ENCODE measurements at regions not wholly inside any gene's neighbourhood (a gene's known extent, or its start where the extent isn't known, plus 50 kb on each side); places are given as distances from the start of the nearest gene placed in this dataset.

DNA sequence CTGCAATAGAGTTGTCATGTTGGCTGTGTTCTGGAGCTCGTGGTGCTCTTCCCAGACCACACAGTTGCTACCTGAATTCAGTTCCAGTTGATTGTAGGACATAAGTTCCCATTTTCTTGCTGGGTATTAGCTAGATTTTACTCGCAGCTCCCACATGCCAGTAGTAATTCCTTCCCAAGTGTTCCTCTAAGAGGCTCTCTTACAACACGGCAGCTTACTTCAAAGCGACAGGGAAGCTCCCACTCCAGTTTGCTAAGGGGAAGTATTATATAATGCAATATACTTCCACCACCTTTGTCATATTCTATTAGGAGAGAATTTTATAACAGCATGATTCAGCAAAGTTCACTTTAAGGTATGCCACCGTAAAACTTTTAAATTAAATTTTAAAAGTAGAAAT lies 623.0 kb downstream of the SLCO4C1 start:
- no peak overlapping the region for H3K4me3 ChIP-seq (ENCODE audit: low read depth in 1 of 2, low read length in 2 of 2)
- DNase-seq (no peak), ATAC-seq (ENCODE audit: insufficient read depth, low read depth) (no peak)
- no peak overlapping the region for H3K9ac ChIP-seq (ENCODE audit: low read depth, low read length)
- TF ChIP-seq, protein P1, sequence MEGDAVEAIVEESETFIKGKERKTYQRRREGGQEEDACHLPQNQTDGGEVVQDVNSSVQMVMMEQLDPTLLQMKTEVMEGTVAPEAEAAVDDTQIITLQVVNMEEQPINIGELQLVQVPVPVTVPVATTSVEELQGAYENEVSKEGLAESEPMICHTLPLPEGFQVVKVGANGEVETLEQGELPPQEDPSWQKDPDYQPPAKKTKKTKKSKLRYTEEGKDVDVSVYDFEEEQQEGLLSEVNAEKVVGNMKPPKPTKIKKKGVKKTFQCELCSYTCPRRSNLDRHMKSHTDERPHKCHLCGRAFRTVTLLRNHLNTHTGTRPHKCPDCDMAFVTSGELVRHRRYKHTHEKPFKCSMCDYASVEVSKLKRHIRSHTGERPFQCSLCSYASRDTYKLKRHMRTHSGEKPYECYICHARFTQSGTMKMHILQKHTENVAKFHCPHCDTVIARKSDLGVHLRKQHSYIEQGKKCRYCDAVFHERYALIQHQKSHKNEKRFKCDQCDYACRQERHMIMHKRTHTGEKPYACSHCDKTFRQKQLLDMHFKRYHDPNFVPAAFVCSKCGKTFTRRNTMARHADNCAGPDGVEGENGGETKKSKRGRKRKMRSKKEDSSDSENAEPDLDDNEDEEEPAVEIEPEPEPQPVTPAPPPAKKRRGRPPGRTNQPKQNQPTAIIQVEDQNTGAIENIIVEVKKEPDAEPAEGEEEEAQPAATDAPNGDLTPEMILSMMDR (IDR thresholded peaks at IDR 0.05; ENCODE audit: borderline replicate concordance, extremely low read depth, low read length, poor library complexity, severe bottlenecking), result no peak
- no peak for TF ChIP-seq EZH2 (IDR thresholded peaks at IDR 0.05; ENCODE audit: borderline replicate concordance, low read depth, low read length, severe bottlenecking)
- H3K4me2 ChIP-seq (ENCODE audit: insufficient read depth, low read length), result no peak overlapping the region
- H3K27ac ChIP-seq (ENCODE audit: low read length), result no peak overlapping the region
- H4K20me1 ChIP-seq (ENCODE audit: insufficient read depth, low read length), result no peaks in the 10 kb centered on the region
- no peaks in the 10 kb centered on the region for H3K9me3 ChIP-seq (ENCODE audit: insufficient read depth, low read length, severe bottlenecking)
- no peak overlapping the region for H2AFZ ChIP-seq (ENCODE audit: low read depth, low read length)
- no peaks in the 10 kb centered on the region for H3K4me1 ChIP-seq (ENCODE audit: insufficient read depth, low read length)
- peaks cover 3% of the 10 kb centered on the region for H3K27me3 ChIP-seq (ENCODE audit: insufficient read depth, low read length, poor library complexity)
- H3K79me2 ChIP-seq (ENCODE audit: insufficient read depth, low read length), result no peaks in the 10 kb centered on the region
- H3K36me3 ChIP-seq (ENCODE audit: insufficient read depth, low read length), result no peaks in the 10 kb centered on the region

DNA sequence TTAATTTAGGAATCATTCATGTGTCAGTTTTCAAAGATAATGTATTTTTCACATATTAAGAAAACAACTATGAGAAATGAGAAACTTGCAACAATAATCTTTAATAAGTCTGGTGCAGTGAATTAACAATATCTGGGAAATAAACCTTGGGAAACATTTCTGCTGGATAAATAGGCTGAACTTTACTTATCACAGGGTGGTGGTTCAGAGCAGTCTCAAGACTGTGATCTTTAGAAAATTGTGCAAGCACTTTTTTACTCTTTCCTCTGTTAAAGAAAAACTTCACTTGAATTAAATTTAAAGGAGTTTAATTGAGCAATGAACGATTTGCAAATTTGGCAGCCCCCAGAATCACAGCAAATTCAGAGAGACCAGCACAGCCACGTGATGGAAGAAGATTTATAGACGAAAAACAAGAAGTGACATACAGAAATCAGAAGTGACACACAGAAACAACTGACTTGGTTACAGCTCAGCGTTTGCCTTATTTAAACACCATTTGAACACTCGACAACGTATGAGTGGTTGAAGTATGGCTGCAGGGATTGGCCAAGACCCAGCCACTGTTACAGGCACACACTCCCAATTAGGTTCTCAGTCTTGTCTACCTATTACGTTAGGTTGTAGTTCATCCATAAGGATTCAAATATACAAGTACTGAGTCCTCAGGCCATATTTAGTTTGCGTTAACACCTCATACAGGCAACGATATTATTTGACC lies 631.9 kb downstream of the SLCO4C1 start:
- Histone ChIP-seq H2AFZ (ENCODE audit: low read depth, low read length) (no peak overlapping the region), H3K9me3 (ENCODE audit: insufficient read depth, low read length, severe bottlenecking) (no peaks in the 10 kb centered on the region), H3K4me3 (ENCODE audit: low read depth in 1 of 2, low read length in 2 of 2) (no peak overlapping the region), H3K79me2 (ENCODE audit: insufficient read depth, low read length) (no peaks in the 10 kb centered on the region), H3K4me1 (ENCODE audit: insufficient read depth, low read length) (no peaks in the 10 kb centered on the region), H4K20me1 (ENCODE audit: insufficient read depth, low read length) (no peaks in the 10 kb centered on the region), H3K27me3 (ENCODE audit: insufficient read depth, low read length, poor library complexity) (no peaks in the 10 kb centered on the region), H3K4me2 (ENCODE audit: insufficient read depth, low read length) (no peak overlapping the region), H3K27ac (ENCODE audit: low read length) (no peak overlapping the region), H3K36me3 (ENCODE audit: insufficient read depth, low read length) (no peaks in the 10 kb centered on the region), H3K9ac (ENCODE audit: low read depth, low read length) (no peak overlapping the region)
- no peak for ATAC-seq (ENCODE audit: insufficient read depth, low read depth)
- no peak for DNase-seq
- no peak for TF ChIP-seq EZH2 (IDR thresholded peaks at IDR 0.05; ENCODE audit: borderline replicate concordance, low read depth, low read length, severe bottlenecking)

DNA sequence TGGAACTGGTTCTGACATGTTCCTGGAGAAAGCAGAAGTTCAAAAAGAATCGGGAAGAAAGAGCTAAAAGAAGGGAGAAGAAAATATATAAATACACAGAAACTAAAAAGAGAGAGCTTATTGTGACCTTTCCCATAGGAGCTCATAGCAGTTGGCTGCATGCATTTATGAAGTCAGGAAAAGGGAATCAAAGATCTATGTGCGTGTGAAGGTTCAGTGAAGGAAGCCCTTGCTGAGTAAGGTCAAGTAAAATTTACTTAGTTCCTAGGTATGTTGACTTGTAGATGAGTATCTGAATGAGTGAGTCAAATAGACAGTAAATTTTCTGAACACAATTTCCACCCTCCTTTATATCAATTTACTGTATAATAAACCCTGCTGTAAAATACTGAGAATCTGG lies 632.5 kb downstream of the SLCO4C1 start:
- no peak overlapping the region for H3K9ac ChIP-seq (ENCODE audit: low read depth, low read length)
- H3K27me3 ChIP-seq (ENCODE audit: insufficient read depth, low read length, poor library complexity), result no peaks in the 10 kb centered on the region
- DNase-seq, result no peak
- no peaks in the 10 kb centered on the region for H3K4me1 ChIP-seq (ENCODE audit: insufficient read depth, low read length)
- no peaks in the 10 kb centered on the region for H4K20me1 ChIP-seq (ENCODE audit: insufficient read depth, low read length)
- H3K9me3 ChIP-seq (ENCODE audit: insufficient read depth, low read length, severe bottlenecking), result no peaks in the 10 kb centered on the region
- H3K4me3 ChIP-seq (ENCODE audit: low read depth in 1 of 2, low read length in 2 of 2), result no peak overlapping the region
- H2AFZ ChIP-seq (ENCODE audit: low read depth, low read length), result no peak overlapping the region
- no peak overlapping the region for H3K27ac ChIP-seq (ENCODE audit: low read length)
- H3K36me3 ChIP-seq (ENCODE audit: insufficient read depth, low read length), result no peaks in the 10 kb centered on the region
- no peak for ATAC-seq (ENCODE audit: insufficient read depth, low read depth)
- no peak for TF ChIP-seq EZH2 (IDR thresholded peaks at IDR 0.05; ENCODE audit: borderline replicate concordance, low read depth, low read length, severe bottlenecking)
- TF ChIP-seq, protein P1 (IDR thresholded peaks at IDR 0.05; ENCODE audit: borderline replicate concordance, extremely low read depth, low read length, poor library complexity, severe bottlenecking), result no peak
- no peaks in the 10 kb centered on the region for H3K79me2 ChIP-seq (ENCODE audit: insufficient read depth, low read length)
- H3K4me2 ChIP-seq (ENCODE audit: insufficient read depth, low read length), result no peak overlapping the region

DNA sequence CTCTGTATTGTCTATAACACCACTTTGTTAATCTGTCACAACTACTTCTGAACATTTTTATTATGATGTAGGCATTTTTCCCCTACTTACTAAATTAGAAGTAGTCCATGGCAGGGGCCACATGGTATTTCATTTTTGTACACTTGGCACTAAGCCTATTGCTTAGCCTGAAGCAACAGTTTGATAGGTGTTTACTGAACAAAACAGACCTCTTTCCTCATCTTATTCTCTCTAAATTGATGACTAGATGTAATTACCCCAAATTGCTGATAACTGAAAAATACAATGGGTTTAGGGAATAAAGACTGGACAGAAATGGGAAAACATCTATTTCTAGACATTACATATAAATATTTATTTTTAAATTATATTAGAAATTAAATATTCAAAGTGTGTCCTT lies 633.8 kb downstream of the SLCO4C1 start:
- Histone ChIP-seq H3K79me2 (ENCODE audit: insufficient read depth, low read length) (no peaks in the 10 kb centered on the region), H3K27ac (ENCODE audit: low read length) (no peak overlapping the region), H3K4me3 (ENCODE audit: low read depth in 1 of 2, low read length in 2 of 2) (no peak overlapping the region), H3K36me3 (ENCODE audit: insufficient read depth, low read length) (no peaks in the 10 kb centered on the region), H3K4me2 (ENCODE audit: insufficient read depth, low read length) (no peak overlapping the region), H2AFZ (ENCODE audit: low read depth, low read length) (no peak overlapping the region), H3K27me3 (ENCODE audit: insufficient read depth, low read length, poor library complexity) (no peaks in the 10 kb centered on the region), H3K9ac (ENCODE audit: low read depth, low read length) (no peak overlapping the region), H3K9me3 (ENCODE audit: insufficient read depth, low read length, severe bottlenecking) (no peaks in the 10 kb centered on the region), H3K4me1 (ENCODE audit: insufficient read depth, low read length) (no peaks in the 10 kb centered on the region), H4K20me1 (ENCODE audit: insufficient read depth, low read length) (no peaks in the 10 kb centered on the region)
- DNase-seq (no peak), ATAC-seq (ENCODE audit: insufficient read depth, low read depth) (no peak)
- TF ChIP-seq, protein P1 (IDR thresholded peaks at IDR 0.05; ENCODE audit: borderline replicate concordance, extremely low read depth, low read length, poor library complexity, severe bottlenecking), result no peak
- no peak for TF ChIP-seq EZH2 (IDR thresholded peaks at IDR 0.05; ENCODE audit: borderline replicate concordance, low read depth, low read length, severe bottlenecking)

All from DND-41 (cell line).